HG03045 (cell line): ENCODE measurements at regions not wholly inside any gene's neighbourhood (a gene's known extent, or its start where the extent isn't known, plus 50 kb on each side); places are given as distances from the start of the nearest gene placed in this dataset.
"Not testable (repeated sequence)": the region's sequence is repeated elsewhere in the genome, so short reads cannot be mapped to it uniquely, and the experiment has no call there.

Source experiments
- ATAC-seq: cut with Tn5 transposase; IDR thresholded peaks from one replicate; pipeline ENCODE4 v1.9.1; 2021; ENCODE audit warnings: mild to moderate bottlenecking, moderate library complexity; ENCODE audit not compliant: unreplicated experiment

- ATAC-seq = no peak
These were observed 191.3 kb upstream of the KCNJ3 start for GRCh38 chr2:154507186-154507585.

- ATAC-seq = no peak
These were observed 179.6 kb upstream of the KCNJ3 start for GRCh38 chr2:154518872-154519271.

GRCh38 chr2:154520951-154521350 lies 177.5 kb upstream of the KCNJ3 start:
- ATAC-seq = not testable (repeated sequence)

GRCh38 chr2:154526234-154526633 lies 172.3 kb upstream of the KCNJ3 start:
- no peak for ATAC-seq

- ATAC-seq = no peak
These were observed 170.5 kb upstream of the KCNJ3 start for GRCh38 chr2:154527962-154528361.

GRCh38 chr2:154532004-154532403 lies 166.5 kb upstream of the KCNJ3 start:
- ATAC-seq = no peak

GRCh38 chr2:154532763-154533162 lies 165.7 kb upstream of the KCNJ3 start:
- ATAC-seq = no peak

GRCh38 chr2:154533300-154533940 lies 165.1 kb upstream of the KCNJ3 start:
- no peak for ATAC-seq

- no peak for ATAC-seq
These were observed 161.5 kb upstream of the KCNJ3 start for GRCh38 chr2:154537024-154537423.

GRCh38 chr2:154537843-154538450 lies 160.5 kb upstream of the KCNJ3 start:
- no peak for ATAC-seq

GRCh38 chr2:154546341-154546740 lies 152.2 kb upstream of the KCNJ3 start:
- ATAC-seq = no peak

GRCh38 chr2:154549869-154550268 lies 148.6 kb upstream of the KCNJ3 start:
- ATAC-seq = no peak

- no peak for ATAC-seq
These were observed 146.8 kb upstream of the KCNJ3 start for GRCh38 chr2:154551649-154552048.

- ATAC-seq = no peak
These were observed 144.4 kb upstream of the KCNJ3 start for GRCh38 chr2:154554046-154554445.

GRCh38 chr2:154555710-154556109 lies 142.8 kb upstream of the KCNJ3 start:
- ATAC-seq = no peak

GRCh38 chr2:154556146-154556545 lies 142.3 kb upstream of the KCNJ3 start:
- no peak for ATAC-seq

GRCh38 chr2:154556607-154557006 lies 141.9 kb upstream of the KCNJ3 start:
- ATAC-seq = no peak

GRCh38 chr2:154557906-154558305 lies 140.6 kb upstream of the KCNJ3 start:
- ATAC-seq = no peak

- ATAC-seq = no peak
These were observed 133.1 kb upstream of the KCNJ3 start for GRCh38 chr2:154565433-154565832.

- no peak for ATAC-seq
These were observed 130.1 kb upstream of the KCNJ3 start for GRCh38 chr2:154568413-154568812.

GRCh38 chr2:154570501-154570900 lies 128.0 kb upstream of the KCNJ3 start:
- ATAC-seq = no peak

GRCh38 chr2:154576699-154577098 lies 121.8 kb upstream of the KCNJ3 start:
- not testable (repeated sequence) for ATAC-seq

GRCh38 chr2:154577390-154577789 lies 121.1 kb upstream of the KCNJ3 start:
- no peak for ATAC-seq
